ENCODE measurements at regions not wholly inside any gene's neighbourhood (a gene's known extent, or its start where the extent isn't known, plus 50 kb on each side); places are given as distances from the start of the nearest gene placed in this dataset.
"Not testable (repeated sequence)": the region's sequence is repeated elsewhere in the genome, so short reads cannot be mapped to it uniquely, and the experiment has no call there.

DNA sequence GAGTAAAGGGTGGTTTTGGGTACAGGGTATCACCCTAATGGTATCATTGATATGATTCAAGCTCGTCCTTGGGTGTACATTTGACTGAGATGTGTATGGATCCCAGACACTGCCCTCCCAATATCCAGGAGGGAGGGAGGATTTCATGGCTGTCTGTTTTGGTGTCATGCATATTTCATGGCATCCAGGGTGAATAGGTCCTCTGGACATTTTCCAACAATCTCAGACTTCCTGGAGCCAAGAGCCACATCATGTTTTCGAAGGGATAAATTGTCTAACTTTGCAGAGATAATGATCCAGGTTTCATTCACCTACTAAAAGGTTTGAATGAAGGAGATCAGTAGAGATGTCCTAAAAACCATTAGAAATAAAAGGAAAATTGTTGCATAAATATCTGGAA is 431.9 kb downstream of the SHISA9 start:
- TF ChIP-seq CTCF (IDR thresholded peaks at IDR 0.05; ENCODE audit: poor library complexity): no peak
- TF ChIP-seq EZH2 (IDR thresholded peaks at IDR 0.05; ENCODE audit: borderline replicate concordance): no peak
- no peak for TF ChIP-seq EZH2phosphoT487 (IDR thresholded peaks at IDR 0.05; ENCODE audit: low read depth, severe bottlenecking, unreplicated experiment)
- Histone ChIP-seq H4K20me1 (ENCODE audit: insufficient read depth, poor library complexity, severe bottlenecking) (no peaks in the 10 kb centered on the region), H3K4me2 (no peak overlapping the region), H3K4me1 (ENCODE audit: insufficient read depth) (no peaks in the 10 kb centered on the region), H3K27me3 (no peaks in the 10 kb centered on the region), H2AFZ (no peak overlapping the region), H3K9me2 (replicated peaks; ENCODE audit: insufficient read depth) (no peaks in the 10 kb centered on the region), H3K79me2 (no peaks in the 10 kb centered on the region), H3K9me3 (ENCODE audit: low read depth) (no peaks in the 10 kb centered on the region), H3K4me3 (no peak overlapping the region), H3K27ac (no peak overlapping the region), H3K36me3 (replicated peaks; ENCODE audit: insufficient read depth, low read depth) (no peaks in the 10 kb centered on the region)
- WGBS (ENCODE audit: low lambda C conversion rate, missing lambda C conversion rate): 79% methylated on average over 2 of the region's 2 CpGs
- DNase-seq (ENCODE audit: low spot score): no peak

- Histone ChIP-seq H3K36me3 (replicated peaks; ENCODE audit: insufficient read depth, low read depth) (no peaks in the 10 kb centered on the region), H3K27ac (no peak overlapping the region), H2AFZ (no peak overlapping the region), H3K27me3 (no peaks in the 10 kb centered on the region), H3K9me3 (ENCODE audit: low read depth) (no peaks in the 10 kb centered on the region), H3K4me2 (no peak overlapping the region), H3K4me1 (ENCODE audit: insufficient read depth) (no peaks in the 10 kb centered on the region), H4K20me1 (ENCODE audit: insufficient read depth, poor library complexity, severe bottlenecking) (no peaks in the 10 kb centered on the region), H3K79me2 (no peaks in the 10 kb centered on the region), H3K9me2 (replicated peaks; ENCODE audit: insufficient read depth) (no peaks in the 10 kb centered on the region), H3K4me3 (no peak overlapping the region)
- WGBS (ENCODE audit: low lambda C conversion rate, missing lambda C conversion rate): 88% methylated on average over 6 of the region's 6 CpGs
- no peak for DNase-seq (ENCODE audit: low spot score)
- TF ChIP-seq EZH2phosphoT487 (IDR thresholded peaks at IDR 0.05; ENCODE audit: low read depth, severe bottlenecking, unreplicated experiment): no peak
- TF ChIP-seq CTCF (IDR thresholded peaks at IDR 0.05; ENCODE audit: poor library complexity): no peak
- no peak for TF ChIP-seq EZH2 (IDR thresholded peaks at IDR 0.05; ENCODE audit: borderline replicate concordance)
These were observed 434.5 kb downstream of the SHISA9 start for GRCh38 chr16:13335879-13336278.

DNA sequence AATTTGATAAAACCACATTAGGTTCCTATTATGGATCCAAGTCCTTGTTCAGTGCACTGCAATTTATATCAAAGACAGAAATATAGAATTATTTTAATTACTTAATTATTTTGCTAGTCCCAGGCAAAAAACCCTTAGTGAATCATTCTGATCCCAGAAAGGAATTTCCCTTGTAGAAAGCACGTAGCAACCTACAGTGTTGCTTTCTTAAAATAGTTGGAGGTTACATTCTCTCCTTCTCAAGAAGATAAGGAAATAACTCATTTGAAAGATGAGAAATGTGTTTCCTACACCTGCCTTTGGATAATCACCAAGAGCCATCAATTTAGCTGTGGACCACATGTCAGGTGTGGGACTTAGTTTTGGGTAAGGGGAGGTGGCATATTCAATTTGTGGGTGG is 434.9 kb downstream of the SHISA9 start:
- Histone ChIP-seq H3K9me2 (replicated peaks; ENCODE audit: insufficient read depth) (no peaks in the 10 kb centered on the region), H3K36me3 (replicated peaks; ENCODE audit: insufficient read depth, low read depth) (no peaks in the 10 kb centered on the region), H3K27ac (no peak overlapping the region), H3K9me3 (ENCODE audit: low read depth) (no peaks in the 10 kb centered on the region), H3K4me3 (no peak overlapping the region), H3K4me1 (ENCODE audit: insufficient read depth) (no peaks in the 10 kb centered on the region), H2AFZ (no peak overlapping the region), H3K27me3 (no peaks in the 10 kb centered on the region), H4K20me1 (ENCODE audit: insufficient read depth, poor library complexity, severe bottlenecking) (no peaks in the 10 kb centered on the region), H3K79me2 (no peaks in the 10 kb centered on the region), H3K4me2 (no peak overlapping the region)
- 100% methylated on average over 1 of the region's 1 CpG for WGBS (ENCODE audit: low lambda C conversion rate, missing lambda C conversion rate)
- no peak for DNase-seq (ENCODE audit: low spot score)
- TF ChIP-seq EZH2phosphoT487 (IDR thresholded peaks at IDR 0.05; ENCODE audit: low read depth, severe bottlenecking, unreplicated experiment): no peak
- TF ChIP-seq CTCF (IDR thresholded peaks at IDR 0.05; ENCODE audit: poor library complexity): no peak
- no peak for TF ChIP-seq EZH2 (IDR thresholded peaks at IDR 0.05; ENCODE audit: borderline replicate concordance)

DNA sequence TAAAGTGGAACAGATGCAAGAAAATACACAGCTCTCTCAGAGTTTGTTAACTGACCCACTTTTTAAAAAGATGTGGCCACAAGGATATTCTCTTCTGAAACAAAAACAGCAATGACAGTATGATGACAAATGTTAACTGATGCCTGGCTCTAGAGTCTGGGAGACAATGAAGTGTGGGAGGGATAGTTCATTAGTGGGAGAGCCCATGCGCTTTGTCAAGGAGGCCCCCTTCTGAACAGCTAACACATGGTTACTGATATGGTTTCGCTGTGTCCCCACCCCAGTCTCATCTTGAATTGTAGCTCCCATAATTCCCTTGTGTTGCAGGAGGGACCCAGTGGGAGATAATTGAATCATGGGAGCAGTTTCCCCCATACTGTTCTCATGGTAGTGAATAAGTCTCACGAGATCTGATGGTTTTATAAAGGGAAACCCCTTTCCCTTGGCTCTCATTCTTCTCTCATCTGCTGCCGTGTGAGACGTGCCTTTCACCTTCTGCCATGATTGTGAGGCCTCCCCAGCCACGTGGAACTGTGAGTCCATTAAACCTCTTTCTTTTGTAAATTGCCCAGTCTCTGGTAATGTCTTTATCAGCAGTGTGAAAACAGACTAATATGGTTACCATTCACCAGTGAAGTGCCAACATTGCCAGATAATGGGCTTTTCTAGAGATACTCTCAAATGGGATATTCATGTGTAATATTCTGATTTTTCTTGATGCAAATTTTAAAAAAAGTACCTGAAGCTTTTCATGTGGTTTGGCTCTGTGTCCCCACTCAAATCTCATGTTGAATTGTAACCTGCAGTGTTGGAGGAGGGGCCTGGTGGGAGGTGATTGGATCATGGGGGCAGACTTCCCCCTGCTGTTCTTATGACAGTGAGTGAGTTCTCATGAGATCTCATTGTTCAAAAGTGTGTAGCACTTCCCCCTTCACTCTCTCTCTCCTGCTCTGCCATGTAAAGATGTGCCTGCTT is 435.8 kb downstream of the SHISA9 start:
- H3K27ac ChIP-seq; H4K20me1 ChIP-seq (ENCODE audit: insufficient read depth, poor library complexity, severe bottlenecking); H3K79me2 ChIP-seq; H3K4me1 ChIP-seq (ENCODE audit: insufficient read depth); H3K9me3 ChIP-seq (ENCODE audit: low read depth); H3K4me3 ChIP-seq; H3K9me2 ChIP-seq (replicated peaks; ENCODE audit: insufficient read depth); H3K27me3 ChIP-seq; DNase-seq (ENCODE audit: low spot score); H3K36me3 ChIP-seq (replicated peaks; ENCODE audit: insufficient read depth, low read depth); H3K4me2 ChIP-seq; H2AFZ ChIP-seq: not testable (repeated sequence)
- 63% methylated on average over 6 of the region's 6 CpGs for WGBS (ENCODE audit: low lambda C conversion rate, missing lambda C conversion rate)

All from hepatocyte (in vitro differentiated cells).